Choroid plexus epithelial cell (primary cell): ENCODE measurements at regions not wholly inside any gene's neighbourhood (a gene's known extent, or its start where the extent isn't known, plus 50 kb on each side); places are given as distances from the start of the nearest gene placed in this dataset.

ENCODE experiments used
- DNase-seq: peaks from one replicate; pipeline ENCODE4 v3.0.0-alpha.2; 2010; ENCODE audit warnings: low read depth
- H3K4me3 ChIP-seq: 2 replicates; pipeline ENCODE4 v1.5.1; 2011; ENCODE audit warnings: low read depth, mild to moderate bottlenecking, control low read depth, low read length, moderate library complexity
- CTCF ChIP-seq: conservative IDR thresholded peaks from 2 replicates; pipeline ENCODE4 v1.5.1; 2011; ENCODE audit warnings: low read depth, mild to moderate bottlenecking, control low read depth, inconsistent platforms, low read length, moderate library complexity

GRCh38 chr3:170712336-170712735 lies 126.5 kb upstream of the SLC7A14 start:
- no peak for DNase-seq
- no peak for TF ChIP-seq CTCF
- H3K4me3 ChIP-seq, result no peak overlapping the region

- no peak for TF ChIP-seq CTCF
- peak; percentile 51 for DNase-seq
- no peak overlapping the region for H3K4me3 ChIP-seq
Measured at GRCh38 chr3:170711786-170712185, 125.9 kb upstream of the SLC7A14 start.

DNA sequence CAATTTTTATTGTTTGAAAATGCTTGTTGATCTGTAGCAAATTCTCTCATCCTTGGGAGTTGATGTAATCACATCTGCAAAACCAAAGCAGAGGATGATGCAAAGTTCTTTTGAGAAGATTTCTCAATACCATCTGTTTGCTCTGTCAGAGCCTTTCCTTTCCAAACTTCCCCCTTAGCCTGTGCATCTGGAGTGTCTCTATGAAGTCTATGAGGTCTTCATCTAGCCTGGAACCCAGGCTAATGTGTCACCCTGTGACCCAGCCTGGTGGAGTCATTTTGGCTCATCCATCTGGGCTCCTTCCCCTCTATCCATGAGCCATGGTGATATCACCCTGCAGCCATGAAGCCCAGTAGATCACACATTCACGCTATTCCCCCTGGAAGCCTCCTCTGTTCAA lies 123.2 kb upstream of the SLC7A14 start:
- peak; percentile 93 for DNase-seq
- no peak overlapping the region for H3K4me3 ChIP-seq
- TF ChIP-seq CTCF, result no peak

DNA sequence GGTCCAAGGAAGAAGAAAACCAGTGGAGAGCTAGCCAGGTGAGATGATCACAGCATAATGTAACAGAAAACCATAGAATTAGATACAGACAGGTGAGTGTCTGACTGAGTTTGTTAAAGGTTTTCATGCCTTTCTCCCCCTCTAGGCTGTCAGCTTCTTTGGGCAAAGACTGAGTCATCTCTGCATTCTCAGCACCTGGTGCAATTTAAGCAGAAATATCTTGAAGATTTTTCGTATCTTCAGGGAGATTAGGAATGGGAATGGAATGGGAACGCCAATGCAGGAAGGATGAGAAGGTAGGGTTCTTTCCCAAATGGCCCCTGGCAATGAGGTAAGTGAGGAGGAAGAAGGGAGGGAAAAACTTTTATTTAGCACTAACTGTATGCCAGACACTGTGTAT lies 122.0 kb upstream of the SLC7A14 start:
- DNase-seq, result no peak
- TF ChIP-seq CTCF, result no peak
- H3K4me3 ChIP-seq, result no peak overlapping the region

DNA sequence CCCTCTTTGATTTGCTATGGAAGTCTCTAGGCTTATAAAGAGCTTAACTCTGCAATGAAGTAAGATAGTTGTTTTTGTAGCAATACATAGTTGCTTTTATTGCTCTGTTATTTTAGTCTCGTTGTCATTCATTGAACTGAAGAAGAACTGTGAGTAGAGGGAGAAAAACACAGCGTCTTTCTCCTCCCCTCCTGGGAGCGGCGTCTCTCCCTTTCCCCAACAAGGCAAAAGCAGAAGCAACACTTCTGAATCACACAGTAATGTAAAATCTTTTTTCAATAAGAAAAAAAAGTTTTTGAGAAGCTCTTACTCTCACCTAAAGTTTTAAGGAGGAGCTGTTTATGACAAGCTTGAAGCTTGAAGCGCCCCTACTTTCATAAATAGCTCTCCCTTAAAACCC lies 119.3 kb upstream of the SLC7A14 start:
- no peak for DNase-seq
- no peak overlapping the region for H3K4me3 ChIP-seq
- TF ChIP-seq CTCF, result no peak

- peak; percentile 94 for DNase-seq
- no peak overlapping the region for H3K4me3 ChIP-seq
- TF ChIP-seq CTCF, result no peak
Measured at GRCh38 chr3:170703121-170703588, 117.3 kb upstream of the SLC7A14 start.
